GM12878 (cell line): ENCODE measurements at regions not wholly inside any gene's neighbourhood (a gene's known extent, or its start where the extent isn't known, plus 50 kb on each side); places are given as distances from the start of the nearest gene placed in this dataset.

ENCODE experiments used
- ATAC-seq: fragments of 200-7000 bp; cut with Tn5 transposase; 3 replicates; pipeline ENCODE4 v1.9.1; 2020; ENCODE audit warnings: mild to moderate bottlenecking, moderate library complexity
- BruUV-seq: library from RNA; stranded (reverse); fragments of 400-500 nt; replicated peaks from 2 replicates; lab custom pipeline; 2021; lab: Mats Ljungman, UMichigan
- CTCF ChIA-PET: fragments of 300-600 bp; sonication (Branson Sonifier 250); formaldehyde crosslinking; extraction: SDS; loops from one replicate; lab custom pipeline; 2021; ENCODE audit warnings: inconsistent platforms; lab: Yijun Ruan, JAX
- POLR2A ChIA-PET: fragments of 350-600 bp; formaldehyde crosslinking; extraction: SDS; loops from one replicate; lab custom pipeline; 2021; ENCODE audit warnings: inconsistent platforms; lab: Charles Lee
- RAD21 ChIA-PET: fragments of 300-600 bp; sonication (Branson Sonifier 250); formaldehyde crosslinking; loops from one replicate; lab custom pipeline; 2023; ENCODE audit warnings: antibody characterized with exemption; ENCODE audit not compliant: unreplicated experiment; lab: Charles Lee
- SMC1A ChIA-PET: fragments of 300-600 bp; sonication (Branson Sonifier 250); formaldehyde crosslinking; loops from one replicate; lab custom pipeline; 2023; ENCODE audit not compliant: unreplicated experiment, uncharacterized antibody; lab: Charles Lee
- DNase-seq: peaks from one replicate; pipeline ENCODE4 v3.0.0-alpha.2; 2011; ENCODE audit warnings: low read depth, low spot score
- FAIRE-seq: peaks from 3 replicates; lab custom pipeline; 2011; peaks lifted over from hg19 to GRCh38; lab: Jason Lieb, UNC
- H2AFZ ChIP-seq: 2 replicates; pipeline ENCODE4 v1.6.0; 2011; ENCODE audit warnings: low read depth, low read length, control low read depth; ENCODE audit not compliant: control insufficient read depth
- H3K27ac ChIP-seq: 2 replicates; pipeline ENCODE4 v1.5.1; 2011; ENCODE audit warnings: control low read depth; ENCODE audit not compliant: control insufficient read depth, insufficient read depth
- H3K27me3 ChIP-seq, 2 experiments: replicated peaks in 1 of 2; 2 replicates each; pipeline versions ENCODE4 v1.6.0 to v1.6.1; 2011; ENCODE audit warnings: low read length in 1 of 2; ENCODE audit not compliant: control insufficient read depth in 2 of 2, insufficient read depth in 2 of 2
- H3K36me3 ChIP-seq, 2 experiments: 2 replicates each; pipeline ENCODE4 v1.5.1; 2011; ENCODE audit warnings: low read length in 1 of 2; ENCODE audit not compliant: control insufficient read depth in 2 of 2, insufficient read depth in 2 of 2
- H3K4me1 ChIP-seq: 2 replicates; pipeline ENCODE4 v1.6.1; 2011; ENCODE audit warnings: mild to moderate bottlenecking, low read length, moderate library complexity, mixed read lengths; ENCODE audit not compliant: control insufficient read depth, insufficient read depth
- H3K4me2 ChIP-seq: 2 replicates; pipeline ENCODE4 v1.6.0; 2011; ENCODE audit warnings: control low read depth; ENCODE audit not compliant: control insufficient read depth, insufficient read depth
- H3K4me3 ChIP-seq: fragments of 200-600 bp; sonication (generic); 2 replicates; pipeline ENCODE4 v1.5.1; 2016
- H3K79me2 ChIP-seq: 2 replicates; pipeline ENCODE4 v1.6.0; 2011; ENCODE audit warnings: low read length; ENCODE audit not compliant: control insufficient read depth, insufficient read depth
- H3K9ac ChIP-seq: 2 replicates; pipeline ENCODE4 v1.8.0; 2011; ENCODE audit warnings: low read length, control low read depth, mixed read lengths; ENCODE audit not compliant: control insufficient read depth, insufficient read depth
- H3K9me3 ChIP-seq: replicated peaks from 3 replicates; pipeline ENCODE4 v1.5.1; 2011; ENCODE audit warnings: mild to moderate bottlenecking, low read length; ENCODE audit not compliant: control insufficient read depth, insufficient read depth
- H4K20me1 ChIP-seq: 2 replicates; pipeline ENCODE4 v1.6.0; 2011; ENCODE audit not compliant: control insufficient read depth, insufficient read depth
- CHD1 ChIP-seq: IDR thresholded peaks from 2 replicates; pipeline ENCODE4 v1.6.1; 2012; ENCODE audit warnings: low read depth, low read length, improper control_type of control experiment
- CREM ChIP-seq: IDR thresholded peaks from 2 replicates; pipeline ENCODE4 v1.6.1; 2014; ENCODE audit warnings: antibody characterized with exemption, low read depth
- EZH2 ChIP-seq: IDR thresholded peaks from 2 replicates; pipeline ENCODE4 v1.6.1; 2012; ENCODE audit warnings: low read depth, mild to moderate bottlenecking, control low read depth, inconsistent platforms, low read length, borderline replicate concordance; ENCODE audit not compliant: control insufficient read depth
- FOS ChIP-seq: IDR thresholded peaks from 3 replicates; pipeline ENCODE4 v1.6.1; 2011; ENCODE audit warnings: borderline replicate concordance; ENCODE audit not compliant: insufficient read length; ENCODE audit errors: extremely low read depth
- MEF2A ChIP-seq: IDR thresholded peaks from 2 replicates; pipeline ENCODE4 v1.6.1; 2011; ENCODE audit warnings: low read depth, mild to moderate bottlenecking, low read length, moderate library complexity; ENCODE audit not compliant: insufficient read depth
- MXI1 ChIP-seq: fragments of 150-350 bp; IDR thresholded peaks from 2 replicates; pipeline ENCODE4 v1.6.1; 2011; ENCODE audit warnings: low read depth, mild to moderate bottlenecking, inconsistent platforms, low read length, improper control_type of control experiment
- NR2F1 ChIP-seq: fragments of 450-650 bp; conservative IDR thresholded peaks from 2 replicates; pipeline ENCODE4 v1.6.1; 2017; ENCODE audit warnings: mild to moderate bottlenecking
- RFX5 ChIP-seq: IDR thresholded peaks from 2 replicates; pipeline ENCODE4 v1.6.1; 2011; ENCODE audit warnings: low read depth, low read length, improper control_type of control experiment
- SMARCA5 ChIP-seq: fragments of 450-650 bp; IDR thresholded peaks from 2 replicates; pipeline ENCODE4 v1.6.1; 2017; ENCODE audit warnings: mild to moderate bottlenecking
- WGBS: methylation state at CpG from one replicate; pipeline ENCODE4 v1.1.6; 2016; ENCODE audit warnings: low lambda C conversion rate; ENCODE audit not compliant: insufficient replicate concordance, insufficient coverage; ENCODE audit errors: missing lambda C conversion rate; 5-methylcytosine and 5-hydroxymethylcytosine counted together
- in situ Hi-C: fragments of 300-500 bp; cut with MboI; formaldehyde crosslinking; loops from 9 replicates; pipeline ENCODE4 v1.14.3; 2018; ENCODE audit warnings: mixed read lengths
- intact Hi-C: fragments of 100-400 bp; cut with micrococcal nuclease; formaldehyde crosslinking; loops from one replicate; pipeline ENCODE4 v1.14.2; 2022; ENCODE audit not compliant: unreplicated experiment
- TF ChIP-seq, protein P1 (sequence below): IDR thresholded peaks from 2 replicates; pipeline ENCODE4 v1.6.1; 2012; ENCODE audit warnings: low read depth, low read length, improper control_type of control experiment
- TF ChIP-seq, protein P2 (sequence below): fragments of 450-650 bp; IDR thresholded peaks from 2 replicates; pipeline ENCODE4 v1.6.1; 2017; ENCODE audit warnings: antibody characterized with exemption, mild to moderate bottlenecking, moderate library complexity
- TF ChIP-seq, protein P3 (sequence below): fragments of 450-650 bp; conservative IDR thresholded peaks from 2 replicates; pipeline ENCODE4 v1.6.1; 2017; ENCODE audit warnings: mild to moderate bottlenecking, moderate library complexity
- TF ChIP-seq, protein P4 (sequence below): fragments of 450-650 bp; IDR thresholded peaks from 2 replicates; pipeline ENCODE4 v1.6.1; 2016; ENCODE audit warnings: mild to moderate bottlenecking, moderate library complexity, borderline replicate concordance

DNA sequence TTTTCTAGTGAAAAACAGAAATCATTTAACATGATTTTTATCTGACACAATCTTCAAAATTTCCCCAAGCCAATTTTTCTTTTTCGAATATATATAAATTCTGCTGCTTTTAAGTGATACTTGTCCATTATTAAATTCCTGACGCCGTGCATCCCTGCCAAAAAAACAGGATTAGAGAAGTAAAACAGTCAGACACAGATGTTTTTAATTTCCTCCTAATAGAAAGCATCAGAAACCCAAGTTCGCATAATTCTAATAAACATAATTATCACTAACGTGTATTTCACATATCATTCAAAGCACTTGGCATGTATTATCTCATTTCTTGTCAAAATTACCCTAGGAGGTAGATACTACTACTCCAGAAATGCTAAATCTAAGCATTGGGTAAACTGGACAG lies 179.5 kb downstream of the ZFP64 start:
- no peak for ATAC-seq
- no TSS peak for BruUV-seq
- DNase-seq = no peak
- no peak overlapping the region for H3K27ac ChIP-seq
- no peaks in the 10 kb centered on the region for H3K79me2 ChIP-seq
- H3K9me3 ChIP-seq = no peaks in the 10 kb centered on the region
- no peak overlapping the region for H3K4me2 ChIP-seq
- no peaks in the 10 kb centered on the region for H4K20me1 ChIP-seq
- WGBS = 30% methylated on average over 5 of the region's 5 CpGs
- no peaks in the 10 kb centered on the region for H3K27me3 ChIP-seq
- no peaks in the 10 kb centered on the region for H3K36me3 ChIP-seq
- intact Hi-C loops (no loop called here), in situ Hi-C loops (no loop called here)
- ChIA-PET POLR2A (no interaction called here), RAD21 (no interaction called here), SMC1A (no interaction called here), CTCF (no interaction called here)
- no peak overlapping the region for H3K9ac ChIP-seq
- no peak overlapping the region for H3K4me3 ChIP-seq
- no peaks in the 10 kb centered on the region for H3K4me1 ChIP-seq
- no peak for FAIRE-seq
- H2AFZ ChIP-seq = no peak overlapping the region
- TF ChIP-seq MEF2A = no peak
- no peak for TF ChIP-seq EZH2
- TF ChIP-seq CREM = no peak
- TF ChIP-seq, protein P1, sequence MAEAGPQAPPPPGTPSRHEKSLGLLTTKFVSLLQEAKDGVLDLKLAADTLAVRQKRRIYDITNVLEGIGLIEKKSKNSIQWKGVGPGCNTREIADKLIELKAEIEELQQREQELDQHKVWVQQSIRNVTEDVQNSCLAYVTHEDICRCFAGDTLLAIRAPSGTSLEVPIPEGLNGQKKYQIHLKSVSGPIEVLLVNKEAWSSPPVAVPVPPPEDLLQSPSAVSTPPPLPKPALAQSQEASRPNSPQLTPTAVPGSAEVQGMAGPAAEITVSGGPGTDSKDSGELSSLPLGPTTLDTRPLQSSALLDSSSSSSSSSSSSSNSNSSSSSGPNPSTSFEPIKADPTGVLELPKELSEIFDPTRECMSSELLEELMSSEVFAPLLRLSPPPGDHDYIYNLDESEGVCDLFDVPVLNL = no peak
- no peak for TF ChIP-seq SMARCA5
- TF ChIP-seq MXI1 = no peak
- TF ChIP-seq, protein P2, sequence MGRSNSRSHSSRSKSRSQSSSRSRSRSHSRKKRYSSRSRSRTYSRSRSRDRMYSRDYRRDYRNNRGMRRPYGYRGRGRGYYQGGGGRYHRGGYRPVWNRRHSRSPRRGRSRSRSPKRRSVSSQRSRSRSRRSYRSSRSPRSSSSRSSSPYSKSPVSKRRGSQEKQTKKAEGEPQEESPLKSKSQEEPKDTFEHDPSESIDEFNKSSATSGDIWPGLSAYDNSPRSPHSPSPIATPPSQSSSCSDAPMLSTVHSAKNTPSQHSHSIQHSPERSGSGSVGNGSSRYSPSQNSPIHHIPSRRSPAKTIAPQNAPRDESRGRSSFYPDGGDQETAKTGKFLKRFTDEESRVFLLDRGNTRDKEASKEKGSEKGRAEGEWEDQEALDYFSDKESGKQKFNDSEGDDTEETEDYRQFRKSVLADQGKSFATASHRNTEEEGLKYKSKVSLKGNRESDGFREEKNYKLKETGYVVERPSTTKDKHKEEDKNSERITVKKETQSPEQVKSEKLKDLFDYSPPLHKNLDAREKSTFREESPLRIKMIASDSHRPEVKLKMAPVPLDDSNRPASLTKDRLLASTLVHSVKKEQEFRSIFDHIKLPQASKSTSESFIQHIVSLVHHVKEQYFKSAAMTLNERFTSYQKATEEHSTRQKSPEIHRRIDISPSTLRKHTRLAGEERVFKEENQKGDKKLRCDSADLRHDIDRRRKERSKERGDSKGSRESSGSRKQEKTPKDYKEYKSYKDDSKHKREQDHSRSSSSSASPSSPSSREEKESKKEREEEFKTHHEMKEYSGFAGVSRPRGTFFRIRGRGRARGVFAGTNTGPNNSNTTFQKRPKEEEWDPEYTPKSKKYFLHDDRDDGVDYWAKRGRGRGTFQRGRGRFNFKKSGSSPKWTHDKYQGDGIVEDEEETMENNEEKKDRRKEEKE = no peak
- TF ChIP-seq RFX5 = no peak
- TF ChIP-seq, protein P3, sequence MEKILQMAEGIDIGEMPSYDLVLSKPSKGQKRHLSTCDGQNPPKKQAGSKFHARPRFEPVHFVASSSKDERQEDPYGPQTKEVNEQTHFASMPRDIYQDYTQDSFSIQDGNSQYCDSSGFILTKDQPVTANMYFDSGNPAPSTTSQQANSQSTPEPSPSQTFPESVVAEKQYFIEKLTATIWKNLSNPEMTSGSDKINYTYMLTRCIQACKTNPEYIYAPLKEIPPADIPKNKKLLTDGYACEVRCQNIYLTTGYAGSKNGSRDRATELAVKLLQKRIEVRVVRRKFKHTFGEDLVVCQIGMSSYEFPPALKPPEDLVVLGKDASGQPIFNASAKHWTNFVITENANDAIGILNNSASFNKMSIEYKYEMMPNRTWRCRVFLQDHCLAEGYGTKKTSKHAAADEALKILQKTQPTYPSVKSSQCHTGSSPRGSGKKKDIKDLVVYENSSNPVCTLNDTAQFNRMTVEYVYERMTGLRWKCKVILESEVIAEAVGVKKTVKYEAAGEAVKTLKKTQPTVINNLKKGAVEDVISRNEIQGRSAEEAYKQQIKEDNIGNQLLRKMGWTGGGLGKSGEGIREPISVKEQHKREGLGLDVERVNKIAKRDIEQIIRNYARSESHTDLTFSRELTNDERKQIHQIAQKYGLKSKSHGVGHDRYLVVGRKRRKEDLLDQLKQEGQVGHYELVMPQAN = no peak
- no peak for TF ChIP-seq NR2F1
- TF ChIP-seq FOS = no peak
- TF ChIP-seq, protein P4, sequence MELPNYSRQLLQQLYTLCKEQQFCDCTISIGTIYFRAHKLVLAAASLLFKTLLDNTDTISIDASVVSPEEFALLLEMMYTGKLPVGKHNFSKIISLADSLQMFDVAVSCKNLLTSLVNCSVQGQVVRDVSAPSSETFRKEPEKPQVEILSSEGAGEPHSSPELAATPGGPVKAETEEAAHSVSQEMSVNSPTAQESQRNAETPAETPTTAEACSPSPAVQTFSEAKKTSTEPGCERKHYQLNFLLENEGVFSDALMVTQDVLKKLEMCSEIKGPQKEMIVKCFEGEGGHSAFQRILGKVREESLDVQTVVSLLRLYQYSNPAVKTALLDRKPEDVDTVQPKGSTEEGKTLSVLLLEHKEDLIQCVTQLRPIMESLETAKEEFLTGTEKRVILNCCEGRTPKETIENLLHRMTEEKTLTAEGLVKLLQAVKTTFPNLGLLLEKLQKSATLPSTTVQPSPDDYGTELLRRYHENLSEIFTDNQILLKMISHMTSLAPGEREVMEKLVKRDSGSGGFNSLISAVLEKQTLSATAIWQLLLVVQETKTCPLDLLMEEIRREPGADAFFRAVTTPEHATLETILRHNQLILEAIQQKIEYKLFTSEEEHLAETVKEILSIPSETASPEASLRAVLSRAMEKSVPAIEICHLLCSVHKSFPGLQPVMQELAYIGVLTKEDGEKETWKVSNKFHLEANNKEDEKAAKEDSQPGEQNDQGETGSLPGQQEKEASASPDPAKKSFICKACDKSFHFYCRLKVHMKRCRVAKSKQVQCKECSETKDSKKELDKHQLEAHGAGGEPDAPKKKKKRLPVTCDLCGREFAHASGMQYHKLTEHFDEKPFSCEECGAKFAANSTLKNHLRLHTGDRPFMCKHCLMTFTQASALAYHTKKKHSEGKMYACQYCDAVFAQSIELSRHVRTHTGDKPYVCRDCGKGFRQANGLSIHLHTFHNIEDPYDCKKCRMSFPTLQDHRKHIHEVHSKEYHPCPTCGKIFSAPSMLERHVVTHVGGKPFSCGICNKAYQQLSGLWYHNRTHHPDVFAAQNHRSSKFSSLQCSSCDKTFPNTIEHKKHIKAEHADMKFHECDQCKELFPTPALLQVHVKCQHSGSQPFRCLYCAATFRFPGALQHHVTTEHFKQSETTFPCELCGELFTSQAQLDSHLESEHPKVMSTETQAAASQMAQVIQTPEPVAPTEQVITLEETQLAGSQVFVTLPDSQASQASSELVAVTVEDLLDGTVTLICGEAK = no peak
- TF ChIP-seq CHD1 = no peak
